Thyroid gland (tissue), 4 donors: ENCODE measurements at regions not wholly inside any gene's neighbourhood (a gene's known extent, or its start where the extent isn't known, plus 50 kb on each side); places are given as distances from the start of the nearest gene placed in this dataset.
A peak's percentile ranks its signal among the peaks of the same experiment; 100 is the strongest.

ENCODE experiments used
- DNase-seq, 2 donors: peaks; one replicate each; pipeline ENCODE4 v3.0.0-alpha.2; 2019
- H3K27ac ChIP-seq, 3 donors: fragments of 200-600 bp; sonication (generic); 1 replicate in 2 of 3; 2 replicates in 1 of 3; pipeline ENCODE4 v1.5.1; 2016 to 2019; ENCODE audit warnings: mild to moderate bottlenecking in 1 of 3, moderate library complexity in 1 of 3
- H3K27me3 ChIP-seq: fragments of 200-600 bp; sonication (generic); one replicate; pipeline ENCODE4 v1.5.1; 2019
- H3K36me3 ChIP-seq, 2 donors: fragments of 200-600 bp; sonication (generic); one replicate each; pipeline ENCODE4 v1.5.1; 2016 to 2019
- H3K4me1 ChIP-seq, 2 donors: fragments of 200-600 bp; sonication (generic); one replicate each; pipeline ENCODE4 v1.5.1; 2017 to 2019
- H3K4me3 ChIP-seq, 3 donors: fragments of 200-600 bp; sonication (generic); replicated peaks in 1 of 3; 1 replicate in 2 of 3; 2 replicates in 1 of 3; pipeline ENCODE4 v1.5.1; 2016; ENCODE audit warnings: mild to moderate bottlenecking in 1 of 3
- H3K9me3 ChIP-seq: fragments of 200-600 bp; sonication (generic); one replicate; pipeline ENCODE4 v1.5.1; 2017
- CTCF ChIP-seq, 6 experiments: fragments of 200-600 bp in 3 of 6; fragments of 450-650 bp in 3 of 6; sonication (generic) in 3 of 6; IDR thresholded peaks; one replicate each; pipeline ENCODE4 v1.5.1; 2016 to 2019; ENCODE audit warnings: antibody characterized with exemption in 6 of 6, mild to moderate bottlenecking in 2 of 6, inconsistent platforms in 1 of 6, moderate library complexity in 1 of 6
- POLR2A ChIP-seq, 2 donors: fragments of 450-650 bp; IDR thresholded peaks; one replicate each; pipeline ENCODE4 v1.6.1; 2017; ENCODE audit warnings: antibody characterized with exemption in 2 of 2, mild to moderate bottlenecking in 2 of 2, moderate library complexity in 1 of 2
- WGBS, 2 donors: methylation state at CpG; one replicate each; pipeline ENCODE4 v1.1.5; 2017; 5-methylcytosine and 5-hydroxymethylcytosine counted together
- intact Hi-C: fragments of 100-400 bp; cut with DNase I; formaldehyde crosslinking; loops from one replicate; pipeline ENCODE4 v1.15.1; 2023

GRCh38 chr5:106768392-106768791 lies 902.3 kb downstream of the EFNA5 start:
- Histone ChIP-seq H3K4me1 (no peaks in the 10 kb centered on the region), H3K4me3 (no peak overlapping the region), H3K27me3 (no peaks in the 10 kb centered on the region), H3K9me3 (no peaks in the 10 kb centered on the region), H3K36me3 (no peaks in the 10 kb centered on the region), H3K27ac (no peak overlapping the region)
- intact Hi-C loops, result no loop called here
- no peak for DNase-seq
- TF ChIP-seq POLR2A (IDR thresholded peaks at IDR 0.05), result no peak
- TF ChIP-seq CTCF (IDR thresholded peaks at IDR 0.05), result no peak
- WGBS, 2 donors, result 87 to 93% methylated on average over 4 of the region's 4 CpGs

- TF ChIP-seq CTCF (IDR thresholded peaks at IDR 0.05), result no peak
- no peak for TF ChIP-seq POLR2A (IDR thresholded peaks at IDR 0.05)
- DNase-seq, result no peak
- H3K36me3 ChIP-seq, result no peaks in the 10 kb centered on the region
- H3K4me3 ChIP-seq, result no peak overlapping the region
- H3K9me3 ChIP-seq, result no peaks in the 10 kb centered on the region
- H3K27me3 ChIP-seq, result no peaks in the 10 kb centered on the region
- WGBS, 2 donors, result 95% methylated on average over 2 of the region's 2 CpGs
- H3K4me1 ChIP-seq, result no peaks in the 10 kb centered on the region
- intact Hi-C loops, result no loop called here
- H3K27ac ChIP-seq, result no peak overlapping the region
Observed at GRCh38 chr5:106766916-106767315, 903.8 kb downstream of the EFNA5 start.

- Histone ChIP-seq H3K9me3 (no peaks in the 10 kb centered on the region), H3K36me3 (no peaks in the 10 kb centered on the region), H3K4me1 (peaks cover 0 to 11% of the 10 kb centered on the region in 2 donors), H3K27me3 (no peaks in the 10 kb centered on the region), H3K4me3 (no peak overlapping the region), H3K27ac (peak overlapping the region in 1 of 3 donors; percentile 61)
- peak; percentile 59 to 65 for DNase-seq
- intact Hi-C loops, result no loop called here
- WGBS, 2 donors, result 36 to 46% methylated on average over 3 of the region's 3 CpGs
- TF ChIP-seq CTCF (IDR thresholded peaks at IDR 0.05) (no peak), POLR2A (IDR thresholded peaks at IDR 0.05) (no peak)
Observed at GRCh38 chr5:106759581-106759980, 911.2 kb downstream of the EFNA5 start.

GRCh38 chr5:106759152-106759551 lies 911.6 kb downstream of the EFNA5 start:
- 22 to 50% methylated on average over 1 of the region's 1 CpG for WGBS, 2 donors
- no peak overlapping the region for H3K4me3 ChIP-seq
- no peaks in the 10 kb centered on the region for H3K27me3 ChIP-seq
- no peaks in the 10 kb centered on the region for H3K9me3 ChIP-seq
- H3K36me3 ChIP-seq, result no peaks in the 10 kb centered on the region
- no peak for DNase-seq
- H3K4me1 ChIP-seq, result peaks cover 0 to 11% of the 10 kb centered on the region in 2 donors
- intact Hi-C loops, result no loop called here
- TF ChIP-seq POLR2A (IDR thresholded peaks at IDR 0.05) (no peak), CTCF (IDR thresholded peaks at IDR 0.05) (no peak)
- peak overlapping the region in 1 of 3 donors; percentile 61 for H3K27ac ChIP-seq

GRCh38 chr5:106757672-106758071 lies 913.1 kb downstream of the EFNA5 start:
- no peak overlapping the region for H3K4me3 ChIP-seq
- no peak for TF ChIP-seq CTCF (IDR thresholded peaks at IDR 0.05)
- no peak for TF ChIP-seq POLR2A (IDR thresholded peaks at IDR 0.05)
- no peaks in the 10 kb centered on the region for H3K9me3 ChIP-seq
- no peaks in the 10 kb centered on the region for H3K27me3 ChIP-seq
- intact Hi-C loops, result no loop called here
- no peak overlapping the region for H3K27ac ChIP-seq
- H3K36me3 ChIP-seq, result no peaks in the 10 kb centered on the region
- whole genome bisulfite sequencing, 2 donors, result 82 to 89% methylated on average over 3 of the region's 3 CpGs
- no peak for DNase-seq
- H3K4me1 ChIP-seq, result peaks cover 0 to 11% of the 10 kb centered on the region in 2 donors
